HG03103 (cell line): ENCODE measurements at regions not wholly inside any gene's neighbourhood (a gene's known extent, or its start where the extent isn't known, plus 50 kb on each side); places are given as distances from the start of the nearest gene placed in this dataset.
"Not testable (repeated sequence)": the region's sequence is repeated elsewhere in the genome, so short reads cannot be mapped to it uniquely, and the experiment has no call there.

Experiments
- ATAC-seq: cut with Tn5 transposase; IDR thresholded peaks from one replicate; pipeline ENCODE4 v1.9.1; 2021; ENCODE audit warnings: low read depth; ENCODE audit not compliant: unreplicated experiment

DNA sequence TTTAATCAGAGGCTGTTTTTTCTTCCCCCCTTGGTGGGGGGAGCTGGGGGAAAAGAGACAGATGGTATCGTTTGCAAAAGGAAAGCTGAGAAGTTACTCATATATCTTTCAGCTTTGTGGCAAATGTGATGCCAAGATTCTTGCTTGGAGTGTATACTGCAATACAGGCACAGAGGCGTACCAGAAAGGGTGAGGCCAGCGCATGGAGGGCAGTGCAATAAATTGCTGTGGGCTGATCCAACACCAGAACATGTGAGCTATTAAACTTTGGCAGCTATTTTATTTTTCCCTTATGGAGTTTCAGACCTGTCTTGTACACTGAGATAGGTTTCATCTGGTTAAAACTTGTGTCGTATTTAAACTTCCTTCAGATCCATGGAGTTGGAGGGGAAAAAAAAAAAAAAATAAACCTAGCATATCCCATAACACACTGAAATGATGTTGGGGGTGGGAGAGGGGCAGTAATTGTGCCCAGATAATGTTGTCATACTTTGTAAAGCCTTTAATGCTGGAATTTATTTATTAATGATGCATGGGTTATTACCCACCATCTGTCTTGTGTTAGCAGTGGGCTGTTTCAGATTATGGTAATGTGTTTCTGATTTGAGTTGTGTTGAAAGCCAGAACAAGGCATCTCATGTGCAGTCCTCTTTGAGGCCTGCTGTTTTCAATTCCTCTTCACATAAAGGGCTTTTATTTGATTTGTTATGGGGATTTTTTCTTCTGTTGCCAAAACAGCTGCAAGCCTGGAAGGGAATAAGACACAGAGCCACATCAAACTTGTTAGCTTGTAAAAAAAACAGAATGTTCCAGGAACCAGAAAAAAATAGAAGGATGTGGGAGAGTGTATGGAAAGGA, 891.3 kb downstream of the TLE1 start:
- no peak for ATAC-seq

DNA sequence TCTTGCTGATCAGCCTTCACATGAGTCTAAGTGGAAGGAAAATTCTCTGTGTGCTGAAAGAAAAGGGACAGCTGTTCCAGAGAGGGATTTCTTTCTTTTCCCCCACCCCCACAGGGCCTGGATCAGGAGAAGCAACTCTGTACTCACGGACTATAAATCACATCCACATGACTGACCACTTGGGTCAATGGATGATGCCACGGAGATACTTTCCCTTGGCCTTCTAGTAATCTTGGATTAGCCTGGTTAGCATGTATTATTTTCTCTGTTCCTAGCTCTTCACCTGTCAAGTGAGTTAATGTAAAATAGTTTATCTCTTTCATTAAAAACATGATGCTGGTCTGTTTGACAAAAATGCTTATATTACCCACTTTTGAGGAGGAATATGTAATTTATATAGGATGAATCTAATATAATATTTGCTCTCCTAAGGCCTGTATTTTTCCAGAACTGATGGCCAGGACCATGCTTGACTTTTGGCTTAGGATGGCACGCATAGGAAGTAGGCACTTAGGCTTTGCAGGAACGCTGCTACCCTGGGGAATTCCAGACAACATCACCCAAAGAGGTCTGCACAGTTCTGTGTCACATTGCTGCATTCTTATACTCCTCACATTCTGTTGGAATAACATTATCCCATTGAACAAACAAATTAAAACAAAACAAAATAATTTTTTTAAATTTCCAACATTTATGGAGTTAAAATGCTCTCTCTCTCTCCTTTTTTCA, 892.1 kb downstream of the TLE1 start:
- ATAC-seq, result no peak

DNA sequence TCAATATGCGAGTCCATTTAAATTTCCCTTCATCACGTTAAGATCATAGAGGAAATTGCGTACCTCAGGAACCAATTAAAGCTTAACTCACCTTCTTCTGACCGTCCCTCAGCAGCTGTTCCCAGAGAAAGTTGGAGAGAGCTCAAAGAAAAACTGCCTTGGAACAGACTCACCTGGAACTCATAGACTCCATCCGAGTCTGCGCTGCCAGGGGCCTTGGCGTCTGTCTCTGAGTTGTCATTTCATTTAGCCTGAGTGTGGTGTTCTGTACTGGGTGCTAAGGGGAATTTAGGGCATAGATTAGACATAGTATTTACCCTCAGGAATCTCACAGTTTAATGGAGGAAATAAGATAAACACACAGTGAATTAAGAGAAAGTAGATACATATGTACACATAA, 892.7 kb downstream of the TLE1 start:
- ATAC-seq, result no peak

DNA sequence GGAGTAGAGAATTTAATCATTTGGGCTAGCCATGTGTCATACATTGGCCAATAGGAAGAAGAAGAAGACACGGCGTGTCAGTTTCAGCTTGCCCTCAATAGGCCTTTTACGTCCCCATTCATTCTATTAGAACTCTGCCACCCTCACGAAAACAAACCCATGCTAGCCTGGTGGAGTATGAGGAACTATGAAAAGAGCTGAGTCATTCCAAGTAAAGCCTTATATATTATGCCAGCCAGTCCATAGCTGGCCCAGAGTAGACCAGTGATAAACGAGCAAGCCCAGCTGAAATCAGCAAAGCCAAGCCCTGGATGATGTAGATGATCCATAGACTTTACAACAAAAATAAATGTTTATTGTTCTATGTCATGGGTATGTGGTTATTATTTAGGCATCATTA, 895.1 kb downstream of the TLE1 start:
- no peak for ATAC-seq

DNA sequence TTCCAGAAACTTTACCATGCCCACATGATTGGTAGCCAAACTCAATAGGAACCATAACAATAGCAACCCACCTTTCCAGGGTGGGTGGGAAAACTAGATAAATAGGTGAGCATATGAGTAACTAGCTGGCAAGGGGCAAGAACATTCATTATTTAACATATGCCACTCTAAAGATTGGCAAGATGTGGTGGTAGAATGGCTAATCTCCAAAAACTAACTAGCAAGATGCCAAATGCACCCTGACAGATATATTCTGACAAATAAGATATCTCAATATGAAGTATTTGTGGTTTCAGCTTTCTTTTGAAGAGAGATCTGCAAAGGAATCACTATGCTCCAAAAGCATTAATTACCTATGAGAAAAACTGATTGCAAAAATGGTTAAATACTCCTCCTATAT, 895.6 kb downstream of the TLE1 start:
- no peak for ATAC-seq

DNA sequence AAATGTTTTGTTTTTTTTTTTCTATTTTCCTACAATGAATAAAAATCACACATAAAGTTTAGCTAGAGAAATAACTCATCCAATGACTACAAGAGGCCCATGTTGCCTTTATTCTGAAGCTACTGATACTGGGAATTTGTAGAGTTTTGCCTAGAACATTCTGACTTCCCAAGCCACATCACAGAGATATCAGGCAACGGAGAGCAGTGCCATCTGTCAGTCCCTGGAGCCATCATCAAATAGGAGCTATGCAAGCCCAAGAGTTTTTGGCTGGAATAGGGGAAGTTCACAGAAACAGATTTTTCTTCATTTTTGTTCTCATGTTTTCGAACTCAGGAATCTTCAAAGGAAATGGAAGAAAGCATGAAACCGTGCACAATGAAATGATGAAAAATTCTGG, 896.6 kb downstream of the TLE1 start:
- ATAC-seq, result no peak

DNA sequence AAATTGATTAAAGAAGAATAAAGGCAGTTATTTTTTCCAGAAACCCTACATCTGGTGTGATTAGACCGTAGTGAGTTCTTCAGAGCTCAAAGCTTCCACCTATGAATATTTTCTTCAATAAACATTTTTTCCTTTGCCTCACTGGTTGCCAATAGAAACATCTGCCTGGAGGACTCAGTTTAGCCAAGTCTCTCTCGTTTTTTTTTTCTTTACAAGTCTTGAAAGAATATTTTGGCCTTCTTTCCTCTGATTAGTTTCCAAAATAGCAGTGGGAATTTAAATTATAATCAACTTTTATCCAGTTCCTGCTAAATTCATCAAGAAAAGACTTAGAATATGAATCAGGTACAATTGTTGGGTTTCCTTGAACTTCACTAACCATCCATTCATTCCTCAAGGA, 897.5 kb downstream of the TLE1 start:
- no peak for ATAC-seq

DNA sequence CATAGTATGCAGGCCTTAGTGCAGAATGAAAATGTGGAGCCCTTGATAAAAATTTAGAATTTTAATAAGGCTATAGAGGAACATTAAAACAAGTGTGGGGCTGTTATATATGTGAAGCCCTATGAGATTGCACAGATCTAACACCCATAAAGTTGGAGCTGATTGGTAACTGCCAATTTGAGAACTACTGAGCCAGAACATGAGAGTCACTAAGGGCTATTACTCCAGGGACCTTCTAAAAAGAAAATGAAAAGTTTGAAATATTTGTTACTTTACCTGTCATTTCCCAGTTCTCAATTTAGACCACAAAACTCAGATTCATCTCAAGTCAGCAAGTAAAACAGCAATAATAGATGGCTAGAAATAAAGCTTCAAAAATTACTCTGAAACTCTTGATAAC, 898.6 kb downstream of the TLE1 start:
- no peak for ATAC-seq

DNA sequence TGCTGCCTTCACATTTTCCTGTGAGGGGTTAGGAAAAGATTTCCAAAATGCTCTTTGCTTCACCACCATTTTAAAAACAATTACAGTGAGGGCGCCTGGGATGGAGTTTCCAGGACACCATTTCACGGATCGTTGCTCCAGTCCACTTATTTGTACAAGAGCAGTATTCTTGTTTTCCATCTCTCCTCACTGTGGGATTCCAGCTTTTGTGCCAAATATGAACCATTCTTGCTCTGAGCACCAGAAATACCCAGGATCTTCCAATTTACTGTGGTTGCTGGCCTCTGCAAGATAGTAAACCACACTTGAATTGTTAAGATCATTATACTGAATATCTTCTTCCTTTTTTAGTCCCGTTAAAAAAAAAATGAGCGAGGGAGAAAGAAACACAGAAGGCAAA, 899.5 kb downstream of the TLE1 start:
- no peak for ATAC-seq

DNA sequence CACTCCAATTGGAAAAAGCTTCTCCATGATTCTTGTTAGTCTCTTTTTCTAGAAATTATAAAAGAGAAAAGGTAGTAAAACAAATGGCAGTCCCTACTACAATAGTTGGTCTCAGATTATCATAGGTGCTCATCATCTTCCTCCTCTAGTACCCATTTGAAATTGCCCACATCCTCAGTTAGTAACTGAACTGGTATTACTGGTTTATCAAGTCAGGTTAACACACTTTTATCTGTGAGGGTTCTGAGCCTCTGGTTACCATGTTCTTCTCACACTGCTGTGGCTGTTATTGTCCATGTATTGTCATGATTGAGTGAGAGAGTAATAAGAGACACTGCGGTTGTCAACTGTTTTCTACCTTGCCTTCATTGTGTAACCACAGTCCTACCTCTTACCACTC, 901.7 kb downstream of the TLE1 start:
- no peak for ATAC-seq

DNA sequence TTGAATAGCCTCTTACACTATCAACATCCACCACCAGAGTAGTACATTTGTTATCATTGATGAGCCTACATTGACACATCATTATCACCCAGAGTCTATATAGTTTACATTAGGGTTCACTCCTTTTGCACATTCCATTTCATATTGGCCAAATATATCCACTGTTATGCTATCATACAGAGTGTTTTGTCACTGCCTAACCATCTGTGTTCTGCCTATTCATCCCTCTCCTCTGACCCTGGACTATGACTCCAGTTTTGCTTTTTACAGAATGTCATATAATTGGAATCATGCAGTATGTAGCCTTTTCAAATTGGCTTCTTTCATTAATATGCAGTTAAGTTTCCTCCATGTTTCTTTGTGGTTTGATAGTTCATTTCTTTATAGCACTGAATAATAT, 904.7 kb downstream of the TLE1 start:
- no peak for ATAC-seq

DNA sequence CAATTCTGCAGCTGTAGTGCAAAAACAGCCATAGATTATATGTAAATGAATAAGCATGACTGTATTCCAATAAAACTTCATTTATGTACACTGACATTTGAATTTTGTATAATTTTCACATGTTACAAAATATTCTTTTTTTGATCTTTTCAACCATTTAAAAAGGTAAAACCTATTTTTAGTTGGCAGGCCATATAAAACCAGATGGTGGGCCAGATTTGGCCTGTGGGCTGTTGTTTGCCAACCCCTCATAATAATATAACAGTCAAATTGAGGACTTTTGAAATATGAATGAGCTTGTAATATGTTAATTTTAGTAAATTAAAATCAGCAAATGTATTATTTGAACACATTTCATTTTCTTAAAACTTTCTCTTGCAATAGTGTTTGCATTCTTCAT, 913.4 kb downstream of the TLE1 start:
- ATAC-seq, result no peak

DNA sequence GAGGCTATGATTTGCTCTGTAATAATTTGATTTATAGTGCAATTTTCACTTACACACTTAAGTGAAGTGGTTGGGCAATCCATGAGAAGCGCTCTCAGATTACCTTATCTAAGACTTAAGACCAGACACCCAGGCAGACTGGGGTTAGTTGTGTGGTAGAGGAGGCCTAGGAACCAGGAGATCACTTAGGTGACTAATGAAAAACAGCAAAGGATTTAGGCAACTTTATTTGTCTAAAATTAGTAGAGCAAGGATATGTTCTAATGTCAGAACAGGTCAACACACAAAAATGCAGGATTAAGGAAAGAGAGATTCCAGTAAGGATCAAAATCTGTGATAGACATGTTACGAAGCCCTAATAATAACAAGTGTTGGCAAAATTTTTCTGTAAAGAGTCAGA, 913.8 kb downstream of the TLE1 start:
- no peak for ATAC-seq

DNA sequence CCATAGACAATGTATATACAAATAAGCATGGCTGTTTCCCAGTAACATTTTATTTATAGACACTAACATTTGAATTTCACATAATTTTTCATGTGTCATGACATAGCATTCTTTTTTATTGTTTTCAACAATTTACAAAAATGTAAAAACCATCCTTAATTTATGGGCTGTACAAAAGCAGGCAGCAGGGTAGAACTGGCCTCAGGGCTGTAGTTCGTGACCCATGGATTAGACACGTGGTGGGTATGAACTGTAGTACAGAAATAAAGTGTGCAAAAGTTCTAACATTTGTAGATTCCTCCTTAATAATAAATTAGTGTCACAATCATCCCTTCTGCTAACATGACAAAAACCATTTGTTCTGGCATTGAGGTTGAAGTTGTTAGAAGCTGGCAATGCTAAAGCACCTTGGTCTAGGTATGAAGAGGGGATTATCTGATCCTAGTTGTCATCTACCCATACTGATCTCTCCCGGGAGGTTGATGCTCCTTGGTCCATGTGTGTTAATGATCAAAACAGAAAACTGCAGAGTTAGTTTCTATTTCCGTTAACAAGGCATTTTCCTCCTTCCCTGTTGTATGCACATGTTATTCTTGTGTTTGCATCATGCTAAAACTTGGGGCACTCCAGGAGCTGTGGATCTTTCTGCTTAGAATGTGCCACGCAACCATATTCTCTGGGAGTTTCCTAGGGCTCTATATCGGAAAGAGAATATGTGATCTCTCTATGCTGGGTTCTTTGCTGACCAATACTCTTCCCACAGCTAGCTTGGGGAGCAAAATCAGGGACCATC, 917.6 kb downstream of the TLE1 start:
- no peak for ATAC-seq

DNA sequence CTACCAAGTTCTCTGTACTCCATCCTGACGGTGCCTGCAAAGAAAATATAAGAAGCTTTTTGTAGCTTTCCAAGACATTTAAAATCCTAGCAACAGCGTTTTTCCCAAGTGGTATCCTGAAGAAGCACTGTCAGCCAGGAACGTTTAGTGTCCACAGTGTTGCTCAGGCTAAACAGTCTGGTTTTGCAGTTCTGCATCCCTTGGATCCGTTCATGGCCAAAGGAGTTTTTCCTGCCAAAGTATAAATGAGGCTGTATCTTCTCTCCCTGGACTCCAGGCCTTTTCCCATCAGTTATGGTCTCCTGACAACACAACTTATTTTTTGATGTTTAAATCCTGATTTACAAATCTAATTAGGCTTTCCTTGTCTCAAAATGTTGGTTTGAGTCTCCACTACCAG, 925.8 kb downstream of the TLE1 start:
- ATAC-seq, result no peak

DNA sequence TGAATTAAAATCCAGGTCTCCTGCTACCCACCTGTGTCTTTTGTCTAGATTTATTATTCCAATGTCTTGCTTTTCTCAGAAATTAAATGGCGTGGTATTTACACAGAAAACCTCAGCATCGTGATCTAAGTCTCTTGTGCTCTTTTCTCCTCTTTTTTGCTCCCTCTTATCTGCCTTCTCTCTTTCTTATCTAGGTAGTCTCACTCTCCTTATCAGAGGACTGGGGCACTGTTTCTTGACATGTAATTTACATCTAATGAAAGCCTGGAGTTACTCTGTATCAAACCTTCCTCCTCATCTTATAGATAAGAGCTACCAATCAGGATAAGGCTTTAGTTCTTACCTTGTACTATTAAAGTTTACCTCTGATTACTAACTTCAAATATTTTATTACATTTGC, 933.8 kb downstream of the TLE1 start:
- no peak for ATAC-seq

DNA sequence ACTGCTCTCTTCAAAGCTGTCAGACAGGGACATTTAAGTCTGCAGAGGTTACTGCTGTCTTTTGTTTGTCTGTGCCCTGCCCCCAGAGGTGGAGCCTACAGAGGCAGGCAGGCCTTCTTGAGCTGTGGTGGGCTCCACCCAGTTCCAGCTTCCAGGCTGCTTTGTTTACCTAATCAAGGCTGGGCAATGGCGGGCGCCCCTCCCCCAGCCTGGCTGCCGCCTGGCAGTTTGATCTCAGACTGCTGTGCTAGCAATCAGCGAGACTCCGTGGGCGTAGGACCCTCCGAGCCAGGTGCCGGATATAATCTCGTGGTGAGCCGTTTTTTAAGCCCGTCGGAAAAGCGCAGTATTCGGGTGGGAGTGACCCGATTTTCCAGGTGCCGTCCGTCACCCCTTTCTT, 942.3 kb downstream of the TLE1 start:
- not testable (repeated sequence) for ATAC-seq

DNA sequence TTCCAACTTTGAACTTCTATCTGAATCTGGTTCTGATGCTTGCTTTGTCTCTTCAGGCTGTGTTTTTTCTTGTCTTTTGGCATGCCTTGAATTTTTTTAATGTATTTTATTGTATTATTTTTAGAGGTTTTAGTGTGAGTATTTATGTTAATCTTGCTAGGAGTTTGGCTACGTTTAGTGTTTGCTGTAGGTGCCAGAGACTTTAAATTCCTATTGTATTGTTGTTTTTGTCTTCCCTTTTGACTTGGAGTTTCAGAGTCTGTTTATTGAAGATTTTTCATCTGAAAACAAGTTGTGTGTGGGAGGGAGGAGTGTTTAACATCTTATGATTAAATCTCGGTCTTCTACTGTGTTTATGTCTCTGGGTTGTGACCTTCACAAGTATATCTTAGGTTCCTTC, 956.8 kb downstream of the TLE1 start:
- no peak for ATAC-seq

DNA sequence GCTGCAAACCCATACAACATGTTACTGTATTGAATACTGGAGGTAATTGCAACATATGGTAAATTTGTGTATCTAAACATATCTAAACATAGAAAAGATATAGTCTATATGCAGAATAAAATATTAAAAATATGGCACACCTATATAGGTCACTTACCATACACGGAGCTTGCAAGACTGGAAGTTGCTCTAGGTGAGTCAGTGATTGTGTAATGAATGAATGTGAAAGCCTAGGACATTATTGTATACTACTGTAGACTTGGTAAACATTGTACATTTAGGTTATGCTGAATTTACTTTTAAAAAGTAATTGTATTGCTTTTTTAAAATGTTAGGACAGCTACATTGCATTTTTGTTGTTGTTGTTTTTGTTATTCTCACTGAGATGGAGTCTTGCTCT, 968.8 kb downstream of the TLE1 start:
- no peak for ATAC-seq

DNA sequence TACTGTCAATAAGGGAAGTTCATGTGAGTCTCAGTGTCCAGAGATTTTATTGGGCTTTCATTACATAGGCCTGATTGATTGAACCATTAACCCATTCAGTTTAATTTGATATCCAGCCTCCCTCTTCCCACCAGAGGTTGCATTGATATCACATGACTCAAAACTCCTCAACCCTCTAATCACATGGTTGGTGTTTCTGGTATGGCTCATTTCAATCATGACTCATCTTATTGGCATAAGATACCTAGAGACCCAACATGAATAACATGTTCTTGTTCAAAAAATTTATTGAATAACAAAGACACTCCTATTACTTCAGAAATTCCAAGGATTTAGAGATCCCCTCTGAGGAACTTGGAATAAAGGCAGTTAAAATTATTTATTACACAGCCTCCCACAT, 982.2 kb downstream of the TLE1 start:
- no peak for ATAC-seq

DNA sequence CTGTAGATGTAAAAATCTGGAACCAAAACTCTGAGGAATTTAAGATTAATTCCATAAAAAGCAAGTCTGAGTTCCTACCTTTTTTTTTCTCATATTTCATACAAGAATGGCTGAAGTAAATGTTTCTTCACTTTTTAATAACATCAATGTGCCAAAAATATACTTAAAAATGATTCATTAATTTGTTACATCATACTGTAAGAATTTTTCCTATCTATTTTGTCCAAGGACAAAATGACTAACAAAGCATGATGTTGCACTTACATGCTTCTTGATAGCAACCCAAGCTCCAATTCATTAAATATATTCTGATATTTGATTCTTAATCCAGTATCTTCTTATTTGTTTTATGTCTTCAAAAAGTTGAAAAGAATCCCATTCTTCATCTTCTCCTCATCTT, 988.3 kb downstream of the TLE1 start:
- ATAC-seq, result no peak
